ENCODE measurements at regions not wholly inside any gene's neighbourhood (a gene's known extent, or its start where the extent isn't known, plus 50 kb on each side); places are given as distances from the start of the nearest gene placed in this dataset.

DNA sequence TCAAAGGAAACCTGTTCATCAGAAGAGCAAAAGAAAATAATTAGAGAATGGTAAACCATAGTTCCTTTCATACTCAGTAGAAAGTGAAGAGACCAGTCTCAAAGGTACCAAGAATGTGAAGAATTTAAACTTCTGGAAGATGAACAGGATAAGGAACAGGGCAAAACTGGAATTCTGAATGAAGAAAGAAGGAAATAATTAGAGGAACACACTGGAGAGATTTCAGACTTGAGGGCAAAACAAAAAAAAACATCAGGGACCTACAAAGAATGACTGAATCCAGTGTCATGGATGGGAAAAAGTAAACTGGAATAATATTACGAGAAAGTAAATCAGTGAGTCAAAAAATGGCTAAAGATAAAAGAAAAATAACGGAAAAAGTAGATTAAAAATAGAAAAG, 245.6 kb upstream of the NEIL3 start:
- ChIA-PET CTCF (no interaction called here), POLR2A (no interaction called here)
- no peak for TF ChIP-seq ELF4 (IDR thresholded peaks at IDR 0.05)
- no peak for TF ChIP-seq L3MBTL2 (conservative IDR thresholded peaks at IDR 0.05)
- TF ChIP-seq LEF1 (IDR thresholded peaks at IDR 0.05; ENCODE audit: borderline replicate concordance), result no peak
- TF ChIP-seq TARDBP (IDR thresholded peaks at IDR 0.05), result no peak
- no peak for TF ChIP-seq ARNT (IDR thresholded peaks at IDR 0.05)
- TF ChIP-seq ZNF384 (IDR thresholded peaks at IDR 0.05), result no peak
- no peak for TF ChIP-seq FOXA1 (IDR thresholded peaks at IDR 0.05)
- TF ChIP-seq BHLHE40 (IDR thresholded peaks at IDR 0.05; ENCODE audit: borderline replicate concordance), result no peak
- no peak for TF ChIP-seq NFRKB (IDR thresholded peaks at IDR 0.05)
- no peak for TF ChIP-seq SP1 (IDR thresholded peaks at IDR 0.05)
- TF ChIP-seq, protein P1, sequence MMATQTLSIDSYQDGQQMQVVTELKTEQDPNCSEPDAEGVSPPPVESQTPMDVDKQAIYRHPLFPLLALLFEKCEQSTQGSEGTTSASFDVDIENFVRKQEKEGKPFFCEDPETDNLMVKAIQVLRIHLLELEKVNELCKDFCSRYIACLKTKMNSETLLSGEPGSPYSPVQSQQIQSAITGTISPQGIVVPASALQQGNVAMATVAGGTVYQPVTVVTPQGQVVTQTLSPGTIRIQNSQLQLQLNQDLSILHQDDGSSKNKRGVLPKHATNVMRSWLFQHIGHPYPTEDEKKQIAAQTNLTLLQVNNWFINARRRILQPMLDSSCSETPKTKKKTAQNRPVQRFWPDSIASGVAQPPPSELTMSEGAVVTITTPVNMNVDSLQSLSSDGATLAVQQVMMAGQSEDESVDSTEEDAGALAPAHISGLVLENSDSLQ (IDR thresholded peaks at IDR 0.05), result no peak
- no peak for TF ChIP-seq SUZ12 (IDR thresholded peaks at IDR 0.05)
- no peak for TF ChIP-seq HDGF (IDR thresholded peaks at IDR 0.05; ENCODE audit: borderline replicate concordance)
- no peak for TF ChIP-seq FOXM1 (IDR thresholded peaks at IDR 0.05; ENCODE audit: borderline replicate concordance)
- no peak for TF ChIP-seq FOXK2 (IDR thresholded peaks at IDR 0.05)
- no peak for TF ChIP-seq CTBP1 (IDR thresholded peaks at IDR 0.05; ENCODE audit: borderline replicate concordance)
- no peak for DNase-seq (ENCODE audit: extremely low spot score)

DNA sequence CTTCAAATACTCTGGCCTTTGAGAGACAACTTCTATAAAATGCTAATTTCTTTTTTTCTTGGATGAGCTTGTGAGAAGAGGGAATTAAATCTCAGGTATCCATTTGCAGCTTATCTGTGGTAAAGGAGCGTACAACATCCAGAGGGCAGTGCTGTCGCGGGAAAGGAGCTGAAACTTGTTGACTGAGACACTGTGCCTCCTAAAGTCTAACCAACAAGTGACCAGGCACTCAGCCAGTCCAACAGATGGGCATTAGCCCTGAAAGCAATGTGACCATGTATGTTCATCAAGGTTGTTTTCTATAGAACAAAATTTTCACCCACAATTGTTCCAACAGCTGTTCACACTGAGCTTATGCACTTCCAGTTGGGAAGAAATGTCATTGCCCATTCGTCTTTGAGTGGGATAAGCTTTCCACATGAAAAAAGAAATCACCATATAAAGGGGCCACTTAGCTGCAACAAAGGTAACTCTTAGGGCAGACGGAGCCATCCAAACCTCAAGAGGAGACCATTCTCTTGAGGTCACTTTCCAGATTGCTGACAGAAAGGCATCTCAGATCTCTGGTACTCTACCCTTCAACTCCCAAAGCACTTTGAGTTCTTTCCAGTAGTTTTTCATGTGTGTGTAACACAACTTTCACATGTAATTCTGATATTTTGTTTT, 244.8 kb upstream of the NEIL3 start:
- CTCF ChIA-PET, result interaction anchor here (0.6 kb wide), 2 partner anchors 9 to 234 kb away, joined by 3 read pairs; no protein-coding TSS in a partner anchor
- no peak for DNase-seq (ENCODE audit: extremely low spot score)
- POLR2A ChIA-PET, result no interaction called here
- TF ChIP-seq HDGF (IDR thresholded peaks at IDR 0.05; ENCODE audit: borderline replicate concordance) (no peak), ELF4 (IDR thresholded peaks at IDR 0.05) (no peak), SUZ12 (IDR thresholded peaks at IDR 0.05) (no peak), TARDBP (IDR thresholded peaks at IDR 0.05) (no peak), FOXA1 (IDR thresholded peaks at IDR 0.05) (no peak), LEF1 (IDR thresholded peaks at IDR 0.05; ENCODE audit: borderline replicate concordance) (no peak), ARNT (IDR thresholded peaks at IDR 0.05) (no peak), FOXM1 (IDR thresholded peaks at IDR 0.05; ENCODE audit: borderline replicate concordance) (no peak), L3MBTL2 (conservative IDR thresholded peaks at IDR 0.05) (no peak), BHLHE40 (IDR thresholded peaks at IDR 0.05; ENCODE audit: borderline replicate concordance) (no peak), NFRKB (IDR thresholded peaks at IDR 0.05) (no peak), FOXK2 (IDR thresholded peaks at IDR 0.05) (no peak), ZNF384 (IDR thresholded peaks at IDR 0.05) (no peak), CTBP1 (IDR thresholded peaks at IDR 0.05; ENCODE audit: borderline replicate concordance) (no peak), SP1 (IDR thresholded peaks at IDR 0.05) (no peak)
- TF ChIP-seq, protein P1 (IDR thresholded peaks at IDR 0.05), result no peak

DNA sequence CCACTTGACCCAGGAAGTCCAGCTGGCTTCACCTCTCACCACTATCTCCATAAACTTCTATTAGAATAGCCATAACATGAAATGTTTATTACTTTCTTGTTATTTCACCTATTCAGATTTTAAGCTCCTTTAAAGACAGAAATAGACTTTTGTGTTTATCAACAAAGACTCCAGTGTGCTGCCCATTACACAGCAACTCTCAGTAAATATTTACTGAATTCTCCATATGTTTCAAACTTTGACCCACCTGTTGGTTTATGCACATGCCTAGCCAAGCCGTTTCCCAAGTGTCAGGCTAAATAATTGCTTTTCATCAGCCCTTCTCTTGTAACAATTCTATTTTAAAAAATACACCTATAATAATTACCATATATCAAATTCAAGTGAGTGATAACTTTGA, 242.9 kb upstream of the NEIL3 start:
- ChIA-PET POLR2A (no interaction called here), CTCF (no interaction called here)
- TF ChIP-seq HDGF (IDR thresholded peaks at IDR 0.05; ENCODE audit: borderline replicate concordance), result no peak
- no peak for TF ChIP-seq FOXK2 (IDR thresholded peaks at IDR 0.05)
- TF ChIP-seq SP1 (IDR thresholded peaks at IDR 0.05), result no peak
- no peak for TF ChIP-seq TARDBP (IDR thresholded peaks at IDR 0.05)
- no peak for TF ChIP-seq ELF4 (IDR thresholded peaks at IDR 0.05)
- TF ChIP-seq FOXA1 (IDR thresholded peaks at IDR 0.05), result no peak
- TF ChIP-seq ARNT (IDR thresholded peaks at IDR 0.05), result no peak
- no peak for TF ChIP-seq FOXM1 (IDR thresholded peaks at IDR 0.05; ENCODE audit: borderline replicate concordance)
- TF ChIP-seq, protein P1 (IDR thresholded peaks at IDR 0.05), result no peak
- TF ChIP-seq SUZ12 (IDR thresholded peaks at IDR 0.05), result no peak
- no peak for TF ChIP-seq ZNF384 (IDR thresholded peaks at IDR 0.05)
- TF ChIP-seq L3MBTL2 (conservative IDR thresholded peaks at IDR 0.05), result no peak
- TF ChIP-seq NFRKB (IDR thresholded peaks at IDR 0.05), result no peak
- no peak for TF ChIP-seq BHLHE40 (IDR thresholded peaks at IDR 0.05; ENCODE audit: borderline replicate concordance)
- TF ChIP-seq CTBP1 (IDR thresholded peaks at IDR 0.05; ENCODE audit: borderline replicate concordance), result no peak
- TF ChIP-seq LEF1 (IDR thresholded peaks at IDR 0.05; ENCODE audit: borderline replicate concordance), result no peak
- DNase-seq (ENCODE audit: extremely low spot score), result no peak

DNA sequence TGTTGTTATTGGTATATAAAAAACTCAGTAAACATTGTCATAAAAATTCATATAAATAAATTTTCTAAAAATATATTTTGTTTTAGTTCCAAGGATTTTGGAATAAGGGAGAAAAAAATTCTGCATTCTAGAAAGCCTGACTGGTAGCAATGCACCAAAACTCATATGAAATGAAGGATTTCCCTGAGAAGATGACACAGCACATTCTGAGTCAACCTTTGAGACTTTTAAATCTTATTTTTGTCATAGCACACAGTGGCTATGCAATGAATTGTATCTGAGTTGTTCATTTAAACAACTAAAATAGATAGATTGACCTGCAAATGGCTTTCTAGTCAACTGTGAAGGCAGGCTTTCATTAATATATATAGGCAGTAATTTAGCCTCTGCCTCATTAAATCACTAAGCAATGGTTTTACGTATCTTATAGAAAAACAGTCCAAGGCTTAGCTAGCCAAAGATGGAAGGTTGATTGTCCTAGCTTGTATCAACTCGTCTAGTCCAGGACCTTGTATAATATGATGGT, 239.1 kb upstream of the NEIL3 start:
- ChIA-PET CTCF (no interaction called here), POLR2A (no interaction called here)
- DNase-seq (ENCODE audit: extremely low spot score), result no peak
- TF ChIP-seq TARDBP (IDR thresholded peaks at IDR 0.05), result no peak
- TF ChIP-seq, protein P1 (IDR thresholded peaks at IDR 0.05), result no peak

DNA sequence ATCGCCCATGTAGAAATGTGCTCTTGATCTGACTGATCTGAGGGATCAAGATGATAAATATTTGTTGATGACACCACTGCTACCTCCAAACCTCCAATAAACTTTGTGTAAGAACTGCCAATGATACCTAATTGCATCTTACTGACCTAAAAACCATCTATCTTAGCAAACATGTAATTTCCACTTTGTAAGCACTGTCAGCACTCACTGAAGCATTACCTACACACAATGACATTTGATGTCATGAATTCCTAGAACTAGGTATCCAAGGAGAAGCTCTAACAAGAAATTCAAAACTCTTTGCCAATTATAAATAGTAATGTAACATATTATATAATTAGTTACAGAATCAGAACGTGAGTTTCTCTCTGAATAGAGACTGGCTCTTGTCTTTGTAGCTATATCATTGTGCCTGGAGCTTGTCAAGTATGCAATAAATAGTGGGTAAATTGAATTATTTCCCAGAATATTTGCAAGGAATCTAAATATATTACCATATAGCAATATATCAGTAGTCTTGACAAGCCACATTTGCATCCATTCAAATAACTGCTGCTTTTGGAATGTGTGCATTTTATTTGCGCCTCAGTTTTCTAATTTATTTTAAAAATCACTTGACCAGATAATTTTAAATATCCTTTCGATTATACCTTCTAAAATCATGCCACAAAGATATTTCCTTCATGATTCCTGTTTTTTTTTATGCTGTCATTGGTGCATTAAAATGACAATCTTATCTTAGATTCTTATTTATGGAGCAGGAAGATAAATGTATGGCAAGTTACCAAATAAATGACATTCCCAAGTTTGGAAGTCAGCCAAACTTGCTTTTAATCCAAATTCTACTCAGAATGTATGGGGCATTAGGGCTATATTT, 232.3 kb upstream of the NEIL3 start:
- ChIA-PET CTCF (no interaction called here), POLR2A (no interaction called here)
- no peak for DNase-seq (ENCODE audit: extremely low spot score)
- TF ChIP-seq ZNF384 (IDR thresholded peaks at IDR 0.05) (no peak), LEF1 (IDR thresholded peaks at IDR 0.05; ENCODE audit: borderline replicate concordance) (no peak), FOXM1 (IDR thresholded peaks at IDR 0.05; ENCODE audit: borderline replicate concordance) (no peak), L3MBTL2 (conservative IDR thresholded peaks at IDR 0.05) (no peak), FOXA1 (IDR thresholded peaks at IDR 0.05) (no peak), CTBP1 (IDR thresholded peaks at IDR 0.05; ENCODE audit: borderline replicate concordance) (no peak), BHLHE40 (IDR thresholded peaks at IDR 0.05; ENCODE audit: borderline replicate concordance) (no peak), SP1 (IDR thresholded peaks at IDR 0.05) (no peak), ELF4 (IDR thresholded peaks at IDR 0.05) (no peak)
- TF ChIP-seq, protein P1 (IDR thresholded peaks at IDR 0.05), result no peak

Measured in HEK293T (cell line).